ENCODE measurements at regions not wholly inside any gene's neighbourhood (a gene's known extent, or its start where the extent isn't known, plus 50 kb on each side); places are given as distances from the start of the nearest gene placed in this dataset.

GRCh38 chrX:124275182-124275894 is 57.1 kb upstream of the TEX13D start:
- Histone ChIP-seq H3K27ac (no peak overlapping the region), H3K9me3 (no peaks in the 10 kb centered on the region), H3K4me1 (replicated peaks) (no peaks in the 10 kb centered on the region), H3K27me3 (replicated peaks; ENCODE audit: insufficient read depth) (no peaks in the 10 kb centered on the region), H3K4me3 (no peak overlapping the region), H3K36me3 (no peaks in the 10 kb centered on the region)
- DNase-seq (ENCODE audit: low spot score), result no peak
- intact Hi-C loops (cut with DNase I), result no loop called here
- TF ChIP-seq, protein P1, sequence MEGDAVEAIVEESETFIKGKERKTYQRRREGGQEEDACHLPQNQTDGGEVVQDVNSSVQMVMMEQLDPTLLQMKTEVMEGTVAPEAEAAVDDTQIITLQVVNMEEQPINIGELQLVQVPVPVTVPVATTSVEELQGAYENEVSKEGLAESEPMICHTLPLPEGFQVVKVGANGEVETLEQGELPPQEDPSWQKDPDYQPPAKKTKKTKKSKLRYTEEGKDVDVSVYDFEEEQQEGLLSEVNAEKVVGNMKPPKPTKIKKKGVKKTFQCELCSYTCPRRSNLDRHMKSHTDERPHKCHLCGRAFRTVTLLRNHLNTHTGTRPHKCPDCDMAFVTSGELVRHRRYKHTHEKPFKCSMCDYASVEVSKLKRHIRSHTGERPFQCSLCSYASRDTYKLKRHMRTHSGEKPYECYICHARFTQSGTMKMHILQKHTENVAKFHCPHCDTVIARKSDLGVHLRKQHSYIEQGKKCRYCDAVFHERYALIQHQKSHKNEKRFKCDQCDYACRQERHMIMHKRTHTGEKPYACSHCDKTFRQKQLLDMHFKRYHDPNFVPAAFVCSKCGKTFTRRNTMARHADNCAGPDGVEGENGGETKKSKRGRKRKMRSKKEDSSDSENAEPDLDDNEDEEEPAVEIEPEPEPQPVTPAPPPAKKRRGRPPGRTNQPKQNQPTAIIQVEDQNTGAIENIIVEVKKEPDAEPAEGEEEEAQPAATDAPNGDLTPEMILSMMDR (IDR thresholded peaks at IDR 0.05), result no peak
- TF ChIP-seq POLR2A (IDR thresholded peaks at IDR 0.05), result no peak
- TF ChIP-seq POLR2AphosphoS5 (IDR thresholded peaks at IDR 0.05), result no peak
- 56% methylated on average over 1 of the region's 2 CpGs for WGBS

- H3K27me3 ChIP-seq (replicated peaks; ENCODE audit: insufficient read depth), result no peaks in the 10 kb centered on the region
- H3K4me1 ChIP-seq (replicated peaks), result no peaks in the 10 kb centered on the region
- 79% methylated on average over 8 of the region's 8 CpGs for WGBS
- intact Hi-C loops (cut with DNase I), result no loop called here
- H3K27ac ChIP-seq, result no peak overlapping the region
- H3K9me3 ChIP-seq, result no peaks in the 10 kb centered on the region
- no peak overlapping the region for H3K4me3 ChIP-seq
- H3K36me3 ChIP-seq, result no peaks in the 10 kb centered on the region
- DNase-seq (ENCODE audit: low spot score), result no peak
- TF ChIP-seq POLR2AphosphoS5 (IDR thresholded peaks at IDR 0.05), result no peak
- TF ChIP-seq, protein P1 (IDR thresholded peaks at IDR 0.05), result no peak
- no peak for TF ChIP-seq POLR2A (IDR thresholded peaks at IDR 0.05)
Measured at GRCh38 chrX:124280294-124280902, 52.1 kb upstream of the TEX13D start.

- H3K9me3 ChIP-seq, result no peaks in the 10 kb centered on the region
- intact Hi-C loops (cut with DNase I), result no loop called here
- no peak overlapping the region for H3K4me3 ChIP-seq
- DNase-seq (ENCODE audit: low spot score), result no peak
- no peak for TF ChIP-seq POLR2AphosphoS5 (IDR thresholded peaks at IDR 0.05)
- TF ChIP-seq, protein P1 (IDR thresholded peaks at IDR 0.05), result no peak
- TF ChIP-seq POLR2A (IDR thresholded peaks at IDR 0.05), result no peak
- no peaks in the 10 kb centered on the region for H3K36me3 ChIP-seq
- H3K4me1 ChIP-seq (replicated peaks), result no peaks in the 10 kb centered on the region
- 93% methylated on average over 2 of the region's 2 CpGs for WGBS
- H3K27ac ChIP-seq, result no peak overlapping the region
- H3K27me3 ChIP-seq (replicated peaks; ENCODE audit: insufficient read depth), result no peaks in the 10 kb centered on the region
Measured at GRCh38 chrX:124282580-124282979, 49.9 kb upstream of the TEX13D start.

Small RNAs in the stretch of these regions (small RNA-seq; reads per million reads assigned to genes)
- gene RF00561, result 0 reads per million in 2 donors
